HEK293T (cell line): ENCODE measurements at regions not wholly inside any gene's neighbourhood (a gene's known extent, or its start where the extent isn't known, plus 50 kb on each side); places are given as distances from the start of the nearest gene placed in this dataset.

ENCODE experiments used
- ARNT ChIP-seq: fragments of 450-650 bp; IDR thresholded peaks from 2 replicates; pipeline ENCODE4 v1.6.1; 2017; ENCODE audit warnings: mild to moderate bottlenecking
- BHLHE40 ChIP-seq: fragments of 450-650 bp; IDR thresholded peaks from 2 replicates; pipeline ENCODE4 v1.6.1; 2016; ENCODE audit warnings: mild to moderate bottlenecking, moderate library complexity, borderline replicate concordance
- CTBP1 ChIP-seq: fragments of 450-650 bp; IDR thresholded peaks from 2 replicates; pipeline ENCODE4 v1.6.1; 2016; ENCODE audit warnings: borderline replicate concordance
- ELF4 ChIP-seq: fragments of 450-650 bp; IDR thresholded peaks from 2 replicates; pipeline ENCODE4 v1.6.1; 2017; ENCODE audit warnings: antibody characterized with exemption
- FOXK2 ChIP-seq: fragments of 450-650 bp; IDR thresholded peaks from 2 replicates; pipeline ENCODE4 v1.6.1; 2016; ENCODE audit warnings: mild to moderate bottlenecking
- FOXM1 ChIP-seq: fragments of 450-650 bp; IDR thresholded peaks from 2 replicates; pipeline ENCODE4 v1.6.1; 2017; ENCODE audit warnings: mild to moderate bottlenecking, borderline replicate concordance
- L3MBTL2 ChIP-seq: fragments of 450-650 bp; conservative IDR thresholded peaks from 2 replicates; pipeline ENCODE4 v1.6.1; 2016; ENCODE audit warnings: mild to moderate bottlenecking
- LEF1 ChIP-seq: fragments of 450-650 bp; IDR thresholded peaks from 2 replicates; pipeline ENCODE4 v1.6.1; 2017; ENCODE audit warnings: mild to moderate bottlenecking, borderline replicate concordance
- NFRKB ChIP-seq: fragments of 450-650 bp; IDR thresholded peaks from 2 replicates; pipeline ENCODE4 v1.6.1; 2016; ENCODE audit warnings: mild to moderate bottlenecking, moderate library complexity
- PKNOX1 ChIP-seq: fragments of 450-650 bp; IDR thresholded peaks from 2 replicates; pipeline ENCODE4 v1.6.1; 2016
- SP1 ChIP-seq: fragments of 450-650 bp; IDR thresholded peaks from 2 replicates; pipeline ENCODE4 v1.6.1; 2017
- SUZ12 ChIP-seq: fragments of 450-650 bp; IDR thresholded peaks from 2 replicates; pipeline ENCODE4 v1.6.1; 2016; ENCODE audit warnings: mild to moderate bottlenecking
- ZNF384 ChIP-seq: fragments of 450-650 bp; IDR thresholded peaks from 2 replicates; pipeline ENCODE4 v1.6.1; 2016

GRCh38 chr10:45096001-45096400, 95.3 kb downstream of the ZNF22 start:
- TF ChIP-seq BHLHE40, result no peak
- no peak for TF ChIP-seq SUZ12
- TF ChIP-seq ZNF384, result no peak
- no peak for TF ChIP-seq CTBP1
- TF ChIP-seq L3MBTL2, result no peak
- no peak for TF ChIP-seq FOXM1
- TF ChIP-seq LEF1, result no peak
- no peak for TF ChIP-seq ARNT
- no peak for TF ChIP-seq FOXK2
- no peak for TF ChIP-seq ELF4
- TF ChIP-seq PKNOX1, result no peak
- no peak for TF ChIP-seq NFRKB
- TF ChIP-seq SP1, result no peak
